ENCODE measurements at regions not wholly inside any gene's neighbourhood (a gene's known extent, or its start where the extent isn't known, plus 50 kb on each side); places are given as distances from the start of the nearest gene placed in this dataset.

DNA sequence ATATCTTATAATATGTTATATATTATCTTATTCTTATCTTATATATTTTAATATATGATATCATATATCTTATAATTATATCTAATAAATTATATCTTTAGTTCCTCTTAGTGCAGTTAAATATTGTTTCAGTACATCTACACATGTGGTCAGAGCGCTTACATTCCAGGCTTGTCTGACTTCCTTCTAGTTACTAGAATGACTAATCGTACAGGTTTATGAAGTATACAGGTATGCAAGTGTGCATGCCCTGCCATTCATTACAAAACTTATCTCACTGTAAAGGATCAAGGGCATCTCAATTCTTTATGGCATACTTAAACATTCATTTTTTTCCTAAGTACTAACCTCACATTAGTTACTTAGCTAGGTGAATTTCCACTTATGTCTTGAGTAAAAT is 1278.0 kb upstream of the MAP3K7 start:
- DNase-seq = no peak

- DNase-seq = no peak
These were observed 1273.9 kb upstream of the MAP3K7 start for GRCh38 chr6:91860541-91861335.

GRCh38 chr6:91852252-91852651 is 1265.4 kb upstream of the MAP3K7 start:
- DNase-seq = no peak

- DNase-seq = no peak
These were observed 1247.9 kb upstream of the MAP3K7 start for GRCh38 chr6:91834813-91835212.

GRCh38 chr6:91827151-91827550 is 1240.3 kb upstream of the MAP3K7 start:
- DNase-seq = no peak

DNA sequence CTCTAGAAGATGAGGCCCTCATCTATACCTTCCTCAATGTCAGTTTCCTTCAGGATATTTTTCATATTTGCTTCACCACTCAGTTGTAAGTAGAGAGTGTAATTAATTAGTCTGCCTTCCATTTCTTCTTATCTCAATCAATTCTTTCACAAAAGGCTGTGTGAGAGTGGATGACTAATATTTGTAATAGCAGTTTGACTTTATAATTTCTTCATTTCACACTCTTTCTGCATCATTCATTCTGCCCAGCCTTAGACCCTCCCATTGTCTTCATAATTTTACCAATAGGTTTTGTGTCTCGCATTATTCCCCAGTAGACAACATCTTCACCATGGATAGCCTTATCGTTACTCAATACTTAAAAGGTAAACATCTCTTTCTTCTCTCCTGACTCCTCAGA is 1239.3 kb upstream of the MAP3K7 start:
- no peak for DNase-seq

GRCh38 chr6:91824331-91824730 is 1237.5 kb upstream of the MAP3K7 start:
- DNase-seq = no peak

DNA sequence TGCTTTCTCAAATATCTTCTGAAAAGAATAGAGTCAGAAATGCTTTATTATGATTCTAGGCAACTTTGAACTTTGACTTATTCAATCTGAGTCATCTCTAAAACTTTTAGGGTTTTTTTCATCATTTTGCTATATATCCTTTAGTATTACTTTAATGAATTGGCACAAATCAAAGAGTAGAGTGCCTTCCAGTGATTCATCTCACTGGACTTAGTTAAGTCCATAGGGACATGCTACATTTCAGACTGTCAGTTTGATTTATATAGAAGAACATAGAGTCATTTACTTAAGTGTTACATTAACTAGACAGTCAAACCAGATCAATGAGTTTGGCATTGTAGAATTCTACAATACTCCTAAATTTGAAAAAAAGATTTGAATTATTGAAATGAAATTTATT is 1235.7 kb upstream of the MAP3K7 start:
- no peak for DNase-seq

GRCh38 chr6:91816335-91816734 is 1229.5 kb upstream of the MAP3K7 start:
- no peak for DNase-seq

DNA sequence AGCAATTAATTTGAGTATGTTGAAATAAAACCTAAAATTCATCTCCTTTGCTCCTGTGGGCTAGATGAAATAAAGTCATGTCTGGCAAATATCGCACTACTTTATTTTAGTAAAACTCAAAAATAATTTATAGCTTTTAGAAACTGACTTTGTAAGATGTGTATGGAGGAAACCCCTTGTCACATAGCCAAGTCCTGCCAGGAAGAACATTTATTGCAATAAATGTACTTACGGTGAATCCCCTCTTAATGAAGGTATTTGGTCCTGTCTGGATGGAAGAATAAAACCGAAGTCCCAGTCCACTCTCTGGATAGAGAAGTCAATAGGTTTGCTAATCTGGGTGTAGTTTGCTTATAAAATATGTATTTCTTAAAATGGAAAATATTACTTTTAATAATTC is 1226.8 kb upstream of the MAP3K7 start:
- no peak for DNase-seq

GRCh38 chr6:91812596-91813274 is 1225.9 kb upstream of the MAP3K7 start:
- no peak for DNase-seq

DNA sequence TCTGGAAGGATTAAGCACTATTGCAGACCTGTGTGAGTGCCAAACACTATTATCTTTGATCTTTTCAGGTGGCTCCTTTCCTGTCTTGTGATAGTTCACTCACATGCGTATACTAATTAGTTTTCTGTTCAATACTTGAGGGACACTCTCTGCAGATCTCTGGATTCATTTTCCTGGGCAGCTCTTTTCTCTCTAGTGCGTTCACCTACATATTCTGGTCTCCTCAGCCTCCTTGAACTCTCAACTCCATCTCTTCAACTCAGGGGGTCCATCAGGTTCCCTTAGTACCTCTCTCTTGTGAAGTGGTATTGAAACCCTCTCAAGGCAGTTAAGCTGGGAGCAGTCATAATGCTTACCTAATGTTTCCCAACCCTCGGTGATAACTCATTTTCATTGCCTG is 1218.1 kb upstream of the MAP3K7 start:
- DNase-seq = no peak

GRCh38 chr6:91802431-91802830 is 1215.6 kb upstream of the MAP3K7 start:
- no peak for DNase-seq

DNA sequence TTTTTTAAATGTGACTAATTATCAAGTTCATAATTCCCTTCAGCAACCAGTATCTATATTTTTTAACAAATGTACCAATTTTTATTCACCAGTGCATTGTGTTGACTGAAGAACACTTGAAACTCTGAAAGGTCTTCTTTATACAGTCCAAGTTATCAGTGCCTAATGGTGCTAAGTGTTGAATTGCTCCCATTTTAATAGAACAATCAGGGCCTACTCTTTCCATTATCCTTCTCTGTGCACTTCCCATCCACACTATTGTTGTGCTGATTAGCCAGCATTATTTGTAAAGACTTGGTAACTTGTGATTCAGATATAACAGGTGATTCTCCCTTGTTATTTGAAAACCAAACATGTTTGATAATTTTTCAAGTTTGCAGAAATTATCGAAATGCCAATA is 1209.7 kb upstream of the MAP3K7 start:
- no peak for DNase-seq

DNA sequence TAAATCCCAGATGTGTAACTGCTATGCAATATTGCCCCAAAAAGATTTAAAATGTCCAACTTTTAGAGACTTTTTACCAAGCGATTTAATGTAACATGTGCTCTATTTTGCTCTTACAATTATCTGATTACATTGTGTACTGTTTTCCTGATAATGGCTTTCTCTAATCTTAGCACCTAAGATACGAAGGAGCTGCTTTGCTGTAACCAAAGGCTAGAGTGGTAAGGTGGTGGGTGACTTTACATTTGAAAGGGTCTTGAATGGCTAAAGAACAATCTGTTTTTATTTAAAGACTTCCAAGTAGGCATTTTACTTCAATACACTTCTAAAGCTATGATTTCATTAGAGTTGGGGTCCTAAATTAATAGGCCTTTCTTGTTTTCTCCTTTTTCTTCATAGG is 1201.6 kb upstream of the MAP3K7 start:
- no peak for DNase-seq

GRCh38 chr6:91786474-91787184 is 1199.8 kb upstream of the MAP3K7 start:
- no peak for DNase-seq

GRCh38 chr6:91782802-91783201 is 1195.9 kb upstream of the MAP3K7 start:
- DNase-seq = no peak

DNA sequence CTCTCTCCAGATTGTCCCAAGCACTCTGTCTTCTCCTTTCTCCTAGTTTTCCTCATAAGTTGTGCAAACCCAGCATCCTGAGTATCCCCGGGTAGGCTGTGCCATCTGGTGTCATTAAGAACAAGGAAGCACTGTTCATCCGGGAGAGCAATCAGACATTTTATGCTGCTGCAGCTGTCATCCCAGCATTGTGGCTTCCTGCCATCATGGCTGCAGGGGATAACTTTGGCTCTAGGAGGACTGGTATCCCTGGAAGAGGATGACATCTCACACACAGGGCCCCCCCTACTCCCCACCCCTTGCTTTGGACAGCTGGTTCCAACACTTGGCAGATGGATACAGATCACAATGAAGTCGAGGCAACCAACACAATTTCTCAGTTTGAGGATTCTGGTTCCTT is 1195.1 kb upstream of the MAP3K7 start:
- no peak for DNase-seq

DNA sequence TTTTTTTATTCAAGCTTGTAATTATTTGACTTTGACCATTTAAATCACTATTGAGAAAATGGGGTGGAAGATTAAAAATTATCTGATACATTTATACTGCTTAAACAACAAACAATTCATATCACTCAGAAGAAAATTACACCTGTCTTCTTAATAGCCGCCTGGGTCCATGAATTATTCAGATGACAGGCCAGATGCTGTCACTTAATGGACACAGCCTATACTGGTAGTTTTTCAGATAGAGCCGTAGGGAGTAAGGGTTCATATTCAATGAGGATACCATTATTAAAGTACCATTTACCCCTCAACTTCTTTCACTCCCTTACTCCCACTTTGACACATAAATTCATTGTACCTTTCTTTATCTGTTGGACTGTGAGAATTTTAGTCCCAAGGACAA is 1193.4 kb upstream of the MAP3K7 start:
- no peak for DNase-seq

GRCh38 chr6:91761621-91762020 is 1174.7 kb upstream of the MAP3K7 start:
- DNase-seq = no peak

DNA sequence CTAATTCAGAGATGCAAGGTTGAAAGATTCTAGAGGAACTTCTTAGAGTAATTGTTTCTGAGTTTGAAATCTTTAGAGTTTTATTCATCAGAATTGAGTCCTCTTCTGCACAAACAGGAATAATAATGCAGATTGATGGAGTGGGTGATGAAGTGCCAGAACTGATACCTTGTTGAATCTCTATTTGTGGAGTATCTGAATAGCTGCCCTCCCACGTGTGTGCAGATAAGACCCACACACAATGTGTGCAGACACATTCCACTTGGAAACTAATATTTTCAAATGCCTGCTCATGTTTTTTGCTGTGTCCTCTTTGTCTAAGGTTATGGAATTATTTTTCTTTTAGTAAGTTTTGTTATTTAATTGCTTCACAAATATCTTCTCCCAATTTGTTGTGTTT is 1167.8 kb upstream of the MAP3K7 start:
- no peak for DNase-seq

DNA sequence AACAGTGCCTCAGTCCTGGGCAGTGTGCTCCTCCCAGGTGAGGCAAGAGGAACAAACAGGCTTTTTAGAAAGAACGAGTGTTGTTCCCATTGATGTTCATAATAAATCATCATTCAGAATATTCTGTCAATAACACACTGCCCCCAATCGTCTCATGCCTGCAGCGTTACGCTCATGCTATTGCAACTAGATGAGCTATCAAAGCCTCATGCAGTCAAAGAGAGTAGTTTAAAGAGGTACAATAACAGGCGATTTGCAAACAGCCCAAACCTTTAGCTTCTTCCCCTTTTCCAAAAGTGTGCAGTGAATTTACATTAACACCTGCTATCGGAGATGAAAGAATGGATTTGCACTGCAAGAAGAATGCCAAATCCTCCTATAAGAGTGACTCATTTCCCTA is 1164.7 kb upstream of the MAP3K7 start:
- no peak for DNase-seq

DNA sequence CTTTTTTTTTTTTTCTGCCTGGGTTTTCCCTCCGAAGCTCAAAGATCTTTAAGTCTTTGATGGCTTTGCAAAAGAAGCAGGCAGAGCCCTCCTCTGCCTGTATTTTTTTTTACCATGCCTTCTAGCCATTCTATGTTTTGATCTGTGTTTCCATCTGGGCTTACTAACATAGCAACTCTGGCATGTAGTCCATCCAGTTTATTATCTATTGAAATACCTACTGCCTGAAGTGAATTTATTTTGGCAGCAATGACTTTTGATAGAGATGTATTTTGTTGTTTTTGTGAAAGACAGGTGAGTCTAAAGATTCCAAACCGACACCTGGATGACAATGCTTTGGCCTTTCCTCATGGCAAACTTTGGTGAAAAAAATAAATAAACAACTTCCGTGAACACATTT is 1157.7 kb upstream of the MAP3K7 start:
- no peak for DNase-seq

DNA sequence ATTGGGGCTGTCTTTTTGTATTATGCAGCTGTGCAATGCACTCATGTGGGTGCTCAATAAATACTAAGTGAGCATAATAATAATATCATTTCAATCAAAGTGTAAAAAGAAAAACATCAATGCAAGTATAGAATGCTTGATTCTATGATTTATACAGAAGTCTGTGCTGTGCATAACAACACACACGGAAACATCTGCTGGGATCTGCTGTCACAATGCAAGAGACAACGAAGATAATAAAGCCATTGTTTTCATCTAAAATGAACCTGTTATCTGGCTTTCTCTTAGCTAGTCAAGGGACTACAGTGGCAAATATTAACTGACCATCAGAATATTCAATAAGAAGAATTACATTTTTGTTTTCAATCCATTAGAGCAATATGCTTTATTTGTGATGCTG is 1156.9 kb upstream of the MAP3K7 start:
- DNase-seq = no peak

Data from stimulated activated CD4-positive, alpha-beta T cell treated with anti-CD3 and anti-CD28 coated beads, Interleukin-2, amount 100 ng/mL, for 24 hours (primary cell).